Peyer's patch (tissue), 4 donors: ENCODE measurements at regions not wholly inside any gene's neighbourhood (a gene's known extent, or its start where the extent isn't known, plus 50 kb on each side); places are given as distances from the start of the nearest gene placed in this dataset.

Experiments used
- CTCF ChIP-seq, 6 experiments: fragments of 450-650 bp in 4 of 6; fragments of 200-600 bp in 2 of 6; sonication (generic) in 1 of 6; IDR thresholded peaks; one replicate each; pipeline ENCODE4 v1.5.1; 2017 to 2019; ENCODE audit warnings: antibody characterized with exemption in 6 of 6, mild to moderate bottlenecking in 3 of 6, moderate library complexity in 1 of 6
- POLR2A ChIP-seq, 2 donors: fragments of 450-650 bp; IDR thresholded peaks; one replicate each; pipeline ENCODE4 v1.5.1; 2017; ENCODE audit warnings: antibody characterized with exemption in 2 of 2, mild to moderate bottlenecking in 2 of 2, moderate library complexity in 2 of 2

- TF ChIP-seq POLR2A (IDR thresholded peaks at IDR 0.05) (no peak), CTCF (IDR thresholded peaks at IDR 0.05) (no peak)
These were observed 118.9 kb downstream of the RAB11FIP2 start for GRCh38 chr10:117927871-117928270.
